HK-2 (cell line): ENCODE measurements at regions not wholly inside any gene's neighbourhood (a gene's known extent, or its start where the extent isn't known, plus 50 kb on each side); places are given as distances from the start of the nearest gene placed in this dataset.
"Not testable (repeated sequence)": the region's sequence is repeated elsewhere in the genome, so short reads cannot be mapped to it uniquely, and the experiment has no call there.

ENCODE experiments used
- DNase-seq: peaks from one replicate; pipeline ENCODE4 v3.0.0-alpha.2; 2018; ENCODE audit not compliant: unreplicated experiment

DNA sequence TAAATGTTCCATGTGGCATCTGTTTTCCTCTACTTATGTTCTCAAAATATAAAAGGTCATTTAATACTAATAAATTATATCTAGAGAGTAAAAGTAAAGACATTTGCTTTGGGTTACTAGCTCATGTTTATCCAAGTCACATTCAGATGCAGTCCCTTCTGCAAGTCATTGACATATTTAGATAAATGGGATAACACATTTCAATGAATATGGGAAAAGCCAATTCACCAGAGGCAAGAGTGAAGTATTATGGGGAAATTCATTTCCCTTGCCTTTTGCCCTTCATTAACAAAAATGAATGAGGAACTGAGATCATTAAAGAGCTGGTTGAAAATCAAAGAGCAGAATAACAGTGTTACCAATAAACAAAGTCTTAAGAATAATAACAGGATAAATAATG is 306.2 kb upstream of the FSTL5 start:
- DNase-seq: no peak

GRCh38 chr4:162465356-162465755 is 301.6 kb upstream of the FSTL5 start:
- DNase-seq: not testable (repeated sequence)

DNA sequence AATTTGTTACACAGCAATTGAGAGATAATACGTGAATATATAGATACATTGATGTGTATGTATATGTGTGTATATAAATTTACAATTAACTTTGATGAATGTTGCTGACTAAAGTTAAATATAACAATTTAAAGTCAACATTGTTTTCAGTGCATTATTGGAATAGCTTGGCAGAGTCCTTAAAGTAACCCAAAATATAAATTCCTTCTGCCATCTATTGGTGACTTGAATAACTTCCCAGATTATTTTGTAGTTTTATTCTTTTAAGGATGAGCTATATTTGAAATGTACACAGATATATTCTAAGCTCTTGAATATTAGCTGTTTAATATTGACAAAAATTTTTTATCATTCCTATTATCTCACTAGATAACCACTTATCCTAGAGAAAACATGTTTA is 298.2 kb upstream of the FSTL5 start:
- DNase-seq: no peak

GRCh38 chr4:162458051-162458450 is 294.3 kb upstream of the FSTL5 start:
- no peak for DNase-seq

DNA sequence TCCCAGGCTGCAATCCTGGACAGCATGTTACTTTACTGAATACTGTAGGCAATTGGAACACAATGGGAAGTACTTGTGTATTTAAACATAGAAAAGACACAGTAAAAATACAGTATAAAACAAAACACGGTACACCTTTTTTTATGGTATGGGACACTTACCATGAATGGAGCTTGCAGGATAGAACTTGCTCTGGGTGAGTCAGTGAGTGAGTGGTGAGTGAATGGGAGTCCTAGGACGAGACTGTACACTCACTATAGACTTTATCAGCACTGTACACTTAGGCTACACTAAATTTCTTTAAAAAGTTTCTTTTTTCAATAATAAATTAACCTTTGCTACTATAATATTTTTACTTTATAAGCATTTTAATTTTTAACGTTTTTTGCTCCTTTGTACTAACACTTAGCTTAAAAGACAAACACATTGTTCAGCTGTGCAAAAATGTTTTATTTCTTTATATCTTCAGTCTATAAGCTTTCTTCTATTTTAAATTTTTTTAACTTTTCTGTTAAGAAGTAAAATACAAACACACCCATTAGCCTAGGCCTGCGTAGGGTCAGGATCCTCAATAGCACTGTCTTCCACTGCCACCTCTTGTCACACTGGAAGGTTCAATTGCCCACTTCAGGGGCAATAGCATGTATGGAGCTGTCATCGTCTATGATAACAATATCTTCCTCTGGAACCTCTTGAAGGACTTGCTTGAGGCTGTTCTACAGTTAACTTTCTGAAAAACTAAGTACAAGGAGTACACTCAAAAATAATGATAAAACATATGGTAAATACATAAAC is 293.5 kb upstream of the FSTL5 start:
- no peak for DNase-seq

DNA sequence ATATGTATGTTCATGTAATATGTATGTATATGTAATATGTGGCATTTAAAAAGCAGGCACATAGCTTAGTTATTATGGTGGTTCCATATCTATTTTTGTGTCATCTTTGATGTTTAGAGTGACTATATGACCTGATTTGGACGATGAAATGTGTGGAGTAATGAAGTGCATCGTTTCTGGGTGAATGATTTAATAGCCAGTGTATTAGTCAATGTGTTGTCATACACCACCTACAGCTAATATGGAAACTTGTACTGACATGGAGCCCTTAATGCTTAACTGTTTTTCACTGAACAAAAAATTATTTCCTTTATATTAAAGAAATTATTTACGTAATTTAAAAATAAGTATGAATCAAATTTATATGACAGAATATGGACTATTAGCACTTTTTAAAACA is 292.3 kb upstream of the FSTL5 start:
- no peak for DNase-seq

GRCh38 chr4:162450531-162451035 is 286.8 kb upstream of the FSTL5 start:
- no peak for DNase-seq

GRCh38 chr4:162443510-162443909 is 279.7 kb upstream of the FSTL5 start:
- no peak for DNase-seq

DNA sequence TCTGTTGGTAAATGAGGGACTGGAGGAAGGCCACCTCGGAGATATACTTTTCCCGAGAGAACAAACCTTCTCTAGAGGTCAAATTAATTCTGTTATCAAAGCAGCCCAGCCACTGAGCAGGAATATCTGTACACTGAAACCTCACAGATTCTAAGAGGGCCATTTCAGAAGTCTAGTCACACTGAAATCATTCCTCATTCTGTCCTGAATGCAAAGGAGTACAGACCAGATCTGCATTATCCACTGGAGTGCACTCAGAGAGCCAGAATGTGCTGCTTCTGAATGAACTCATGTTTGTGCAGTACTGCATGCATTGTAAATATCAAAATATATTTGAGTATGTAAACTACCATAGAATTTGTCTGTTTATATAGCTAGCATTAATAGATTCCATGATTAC is 278.3 kb upstream of the FSTL5 start:
- no peak for DNase-seq

GRCh38 chr4:162422312-162422711 is 258.5 kb upstream of the FSTL5 start:
- DNase-seq: no peak

DNA sequence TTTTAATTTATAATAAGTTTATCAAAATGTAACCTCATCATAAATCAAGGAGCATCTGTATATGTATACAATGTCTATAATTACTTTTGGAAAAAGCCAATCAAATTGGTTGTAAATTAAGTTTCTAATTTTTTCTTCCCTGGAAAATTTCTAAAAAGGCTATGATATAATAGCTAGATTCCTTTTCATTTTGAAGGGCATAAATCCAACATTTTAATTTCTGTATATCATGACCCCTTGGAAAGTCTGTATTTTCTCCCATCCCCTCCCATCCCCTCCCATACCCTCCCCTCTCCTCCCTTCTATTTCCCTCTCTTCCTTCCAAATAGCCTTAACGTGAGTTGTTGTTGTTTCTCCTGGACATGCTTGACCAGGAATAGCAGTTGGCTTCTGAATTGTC is 247.1 kb upstream of the FSTL5 start:
- DNase-seq: no peak

DNA sequence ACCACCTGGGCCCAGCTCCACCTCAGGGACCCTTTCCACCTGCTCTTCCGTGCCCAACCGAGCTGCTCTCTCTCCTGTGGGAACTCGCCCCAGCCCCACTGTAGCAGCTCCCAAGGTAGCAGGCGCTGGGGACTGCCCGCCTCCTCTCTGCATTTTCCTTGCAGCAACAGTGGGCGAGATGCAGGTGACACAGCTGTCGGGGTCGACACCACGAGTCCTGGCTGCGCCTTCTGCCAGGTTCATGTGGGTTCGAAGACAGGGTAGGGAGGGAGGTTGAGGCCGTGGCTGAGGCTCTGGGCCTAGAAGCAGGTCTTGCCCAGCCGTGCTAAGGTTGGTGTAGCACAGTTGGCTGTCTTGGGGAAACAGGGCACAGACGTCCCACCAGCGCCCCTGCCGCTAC is 245.2 kb upstream of the FSTL5 start:
- no peak for DNase-seq

DNA sequence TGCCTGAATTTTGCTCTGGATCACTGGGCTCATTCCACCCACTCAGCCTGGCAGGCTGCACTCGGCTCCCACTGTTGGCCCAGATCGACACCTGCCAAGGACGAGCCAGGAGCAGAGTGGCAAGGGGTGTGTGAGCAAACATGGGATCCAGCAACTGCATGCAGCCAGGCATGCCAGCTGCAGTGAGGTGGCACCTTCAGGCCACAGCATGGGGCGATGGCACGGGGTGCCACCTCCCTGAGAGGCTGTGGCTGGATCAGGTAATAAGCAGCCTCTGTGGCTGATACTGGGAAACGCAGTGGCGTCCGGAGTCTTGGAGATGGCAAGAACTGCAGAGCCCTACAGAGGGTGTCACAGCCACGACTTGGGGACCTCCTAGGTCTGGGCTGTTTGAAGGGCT is 244.5 kb upstream of the FSTL5 start:
- no peak for DNase-seq

- DNase-seq: no peak
Measured at GRCh38 chr4:162406637-162407365, 243.0 kb upstream of the FSTL5 start.

DNA sequence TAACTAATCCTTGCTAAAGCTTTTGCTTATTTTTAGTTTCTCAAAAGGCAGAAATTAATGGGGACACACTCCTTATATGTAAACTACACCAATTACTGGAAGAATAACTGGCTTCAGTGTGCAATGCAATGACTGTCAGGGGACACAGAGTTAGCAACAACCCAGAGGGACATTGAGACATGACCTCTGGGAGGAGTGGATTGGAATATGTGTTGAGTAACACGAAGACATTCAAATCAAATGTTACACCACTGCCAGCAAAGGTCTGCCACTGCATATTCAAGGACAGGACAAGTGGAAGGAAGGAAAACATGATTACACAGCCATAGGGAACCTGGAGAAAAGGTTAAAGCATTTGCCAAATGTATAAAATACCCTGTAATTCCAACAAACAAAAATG is 240.1 kb upstream of the FSTL5 start:
- no peak for DNase-seq

- DNase-seq: no peak
Measured at GRCh38 chr4:162403419-162403818, 239.6 kb upstream of the FSTL5 start.

DNA sequence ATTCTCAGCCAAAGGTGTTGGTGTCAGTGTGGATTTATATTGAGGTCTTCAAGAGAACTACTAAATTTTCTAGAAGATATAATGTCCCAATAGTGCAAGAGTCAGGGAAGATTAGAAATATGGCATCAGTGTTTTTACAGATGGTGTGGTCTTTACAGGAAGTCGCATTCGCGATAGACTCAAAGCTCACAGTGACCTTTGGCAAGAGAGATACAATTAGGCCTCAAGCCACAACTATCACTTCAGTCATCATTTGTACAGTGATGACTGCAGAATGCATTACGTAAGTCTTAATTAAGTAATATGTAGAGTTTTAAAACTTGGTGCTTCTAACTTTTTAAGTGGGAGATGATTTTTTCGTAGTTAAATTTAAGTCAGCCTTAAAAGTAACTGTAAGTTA is 237.2 kb upstream of the FSTL5 start:
- DNase-seq: no peak

DNA sequence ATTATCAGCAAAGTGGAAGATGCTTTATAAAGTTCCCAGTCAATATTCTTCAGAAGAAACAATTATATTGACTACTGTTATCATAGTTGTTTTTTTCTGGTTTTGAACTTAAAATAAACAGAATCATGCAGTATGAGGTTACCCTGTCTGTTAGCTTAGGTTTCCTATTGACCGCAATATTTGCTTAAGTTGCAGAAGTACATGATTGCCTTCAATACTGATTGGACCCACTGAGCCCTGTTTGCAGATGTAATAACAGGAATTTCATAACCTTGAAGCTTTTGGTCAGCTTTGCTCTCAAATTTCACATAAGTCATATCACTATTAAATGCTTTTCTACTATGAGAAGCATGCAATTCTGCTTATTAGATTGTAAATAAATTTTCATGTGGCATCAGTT is 229.1 kb upstream of the FSTL5 start:
- DNase-seq: no peak

DNA sequence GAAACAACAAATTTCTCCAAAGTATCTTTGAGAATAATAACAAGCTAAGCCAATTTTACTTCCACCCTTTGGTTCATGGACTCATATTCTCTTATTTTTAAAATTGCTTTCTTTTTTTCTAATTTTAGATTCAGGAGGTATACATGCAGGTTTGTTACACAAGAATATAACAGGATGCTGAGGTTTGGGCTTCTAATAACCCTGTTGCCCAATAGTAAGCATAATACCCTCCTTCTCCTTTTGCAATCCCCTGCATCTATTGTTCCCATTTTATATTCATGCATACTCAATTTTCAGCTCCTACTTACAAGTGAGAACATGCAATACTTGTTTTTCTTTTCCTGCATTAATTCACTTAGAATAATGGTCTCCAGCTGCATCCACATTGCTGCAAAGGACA is 202.3 kb upstream of the FSTL5 start:
- DNase-seq: no peak

DNA sequence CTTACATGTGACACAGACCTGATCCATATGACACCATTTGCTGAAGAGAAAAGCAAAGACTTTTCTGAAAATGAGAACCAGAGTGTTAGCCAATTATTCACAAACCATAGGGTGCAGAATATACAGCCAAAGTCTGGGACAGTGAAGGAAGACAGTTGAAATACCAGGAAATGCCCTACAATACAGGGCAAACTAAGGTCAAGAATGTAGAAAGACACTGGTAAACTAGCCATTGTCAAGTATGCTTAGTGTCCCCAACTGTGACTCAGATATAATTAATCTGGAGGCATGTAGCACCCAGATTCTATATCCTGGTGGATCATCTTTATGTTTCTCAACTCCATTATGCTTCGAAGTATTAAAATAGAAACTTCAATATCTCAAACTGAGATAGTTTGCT is 200.9 kb upstream of the FSTL5 start:
- no peak for DNase-seq

- DNase-seq: no peak
Measured at GRCh38 chr4:162360369-162361149, 196.8 kb upstream of the FSTL5 start.

DNA sequence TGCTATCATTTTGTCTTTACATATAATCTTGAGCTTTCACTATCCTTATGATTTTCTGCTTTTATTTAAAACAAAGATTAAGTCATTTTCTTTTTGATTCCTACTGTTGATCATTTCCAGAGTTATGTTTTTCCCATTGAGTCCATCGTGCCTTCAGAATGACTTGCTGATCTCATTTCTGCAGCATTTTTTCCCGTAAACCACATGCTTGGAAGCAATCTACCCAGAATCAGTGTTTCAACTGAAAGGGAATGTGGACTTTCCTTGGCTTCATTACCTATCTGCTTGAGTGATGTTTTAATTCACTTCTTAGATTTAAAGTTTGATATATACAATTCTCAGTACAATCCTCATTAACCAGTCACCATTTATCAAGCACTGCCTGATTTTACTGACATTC is 192.4 kb upstream of the FSTL5 start:
- DNase-seq: no peak
